Heart left ventricle (tissue), 16 donors: ENCODE measurements at regions not wholly inside any gene's neighbourhood (a gene's known extent, or its start where the extent isn't known, plus 50 kb on each side); places are given as distances from the start of the nearest gene placed in this dataset.

Experiments
- ATAC-seq, 4 donors: fragments of 200-7000 bp; cut with Tn5 transposase; one replicate each; pipeline ENCODE4 v1.9.1; 2020 to 2022; ENCODE audit warnings: moderate library complexity in 4 of 4, mild to moderate bottlenecking in 3 of 4, moderate number of reproducible peaks in 1 of 4
- DNase-seq, 5 donors: peaks; one replicate each; pipeline ENCODE4 v3.0.0-alpha.2; 2020
- H3K27ac ChIP-seq, 12 donors: fragments of 200-600 bp; sonication (generic) in 4 of 12; one replicate each; pipeline versions ENCODE4 v1.5.0 to v1.8.0; 2016 to 2022; ENCODE audit warnings: mild to moderate bottlenecking in 2 of 12
- H3K27me3 ChIP-seq, 9 donors: fragments of 200-600 bp; sonication (generic) in 2 of 9; one replicate each; pipeline versions ENCODE4 v1.5.1 to v1.8.0; 2016 to 2022; ENCODE audit warnings: mild to moderate bottlenecking in 3 of 9
- H3K36me3 ChIP-seq, 9 donors: fragments of 200-600 bp; sonication (generic) in 2 of 9; one replicate each; pipeline versions ENCODE4 v1.5.0 to v1.8.0; 2018 to 2022; ENCODE audit warnings: mild to moderate bottlenecking in 2 of 9
- H3K4me1 ChIP-seq, 12 donors: fragments of 200-600 bp; sonication (generic) in 4 of 12; one replicate each; pipeline versions ENCODE4 v1.5.0 to v1.8.0; 2016 to 2022; ENCODE audit warnings: mild to moderate bottlenecking in 3 of 12
- H3K4me3 ChIP-seq, 12 donors: fragments of 200-600 bp; sonication (generic) in 4 of 12; one replicate each; pipeline versions ENCODE4 v1.5.0 to v1.8.0; 2017 to 2022; ENCODE audit warnings: mild to moderate bottlenecking in 9 of 12, moderate library complexity in 4 of 12
- H3K9me3 ChIP-seq, 12 donors: fragments of 200-600 bp; sonication (generic) in 4 of 12; one replicate each; pipeline versions ENCODE4 v1.5.0 to v1.8.0; 2016 to 2022; ENCODE audit warnings: mild to moderate bottlenecking in 1 of 12
- POLR2A ChIP-seq, 2 donors: fragments of 450-650 bp; IDR thresholded peaks; one replicate each; pipeline ENCODE4 v1.6.1; 2017; ENCODE audit warnings: antibody characterized with exemption in 2 of 2, mild to moderate bottlenecking in 2 of 2, moderate library complexity in 2 of 2
- WGBS, 4 donors: extraction: QIAGEN DNeasy Blood & Tissue Kit in 2 of 4; methylation state at CpG; one replicate each; pipeline versions ENCODE4 v1.1.5 to v1.1.7; 2013 to 2018; 5-methylcytosine and 5-hydroxymethylcytosine counted together
- intact Hi-C, 10 donors: fragments of 100-400 bp; cut with DNase I; formaldehyde crosslinking; loops; one replicate each; pipeline versions ENCODE4 v1.11.1 to v1.14.2; 2022
- TF ChIP-seq, protein P1 (sequence below), 12 donors: fragments of 200-600 bp; sonication (generic) in 4 of 12; IDR thresholded peaks; one replicate each; pipeline versions ENCODE4 v1.5.0 to v1.8.0; 2018 to 2022; ENCODE audit warnings: antibody characterized with exemption in 12 of 12, mild to moderate bottlenecking in 5 of 12
- donor health status: ischemic (EF 13 %, LVEDD 7.1; RV severe dilation, severe dysfunction).
- donor health status: healthy with polysubstance abuse.
- donor health status: DM: no; HTN: yes; CAD: no.
- donor health status: DM: no; HTN: no; CAD: no.
- donor health status: ischemic (EF 25% LVEDD 6.9; RV normal size, moderate dysfunction).
- donor health status: ischemic (EF 25% LVEDD 5.7; RV mildly dilated, moderate dysfunction).
- donor health status: healthy.
- donor health status: DM: yes; HTN: yes; CAD: no.
- donor health status: ischemic (EF 35%, LVEDD 5.7; RV mildly dilated, moderate dysfunction).
- donor health status: nonischemic (EF 11% LVEDD 7.7; RV severe dilation, severe dysfunction).
- donor health status: DM: yes; HTN: yes; CAD: no.
- donor health status: PGD.
- donor health status: ischemic (EF 29% LVEDD 5.4; RV normal size, mild dysfunction).
- donor health status: nonischemic (EF 23%, LVEDD 6.1; RV moderate dilation, normal function).

DNA sequence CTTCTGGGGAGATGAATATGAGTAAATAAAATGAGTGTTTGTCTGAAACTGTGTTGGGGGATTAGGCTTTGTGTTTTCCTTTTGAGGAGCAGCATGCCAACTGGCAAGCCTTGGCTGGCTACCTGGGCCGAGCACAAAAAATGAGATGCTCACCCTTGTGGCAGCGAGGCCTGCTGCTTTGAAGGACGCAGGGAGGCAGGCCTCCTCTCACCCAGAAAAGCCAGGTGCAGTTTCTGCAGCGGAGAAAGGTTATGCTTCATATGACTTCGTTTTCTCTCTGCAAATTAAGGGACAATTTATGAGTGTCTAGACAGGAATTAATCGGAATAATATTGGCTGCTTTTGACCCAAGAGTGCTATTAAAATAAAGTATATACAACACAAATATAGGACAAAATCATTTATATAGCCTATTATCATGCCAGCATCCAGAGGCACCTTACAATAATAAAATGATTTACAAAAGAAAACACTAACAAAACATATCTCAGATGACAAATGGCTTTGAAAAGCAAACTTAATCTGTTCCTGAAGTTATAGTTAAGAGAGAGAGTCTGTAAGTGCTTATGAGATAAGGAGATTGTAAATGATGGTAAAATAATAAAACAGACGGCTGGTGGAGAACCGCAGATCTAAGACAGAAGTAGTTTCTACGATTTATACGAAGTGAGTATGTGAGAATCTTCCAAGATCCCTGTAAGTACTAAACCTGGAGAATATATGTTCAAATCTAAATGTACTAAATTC is 682.8 kb upstream of the NR2F2 start:
- ATAC-seq (no peak), DNase-seq (no peak)
- TF ChIP-seq, protein P1, sequence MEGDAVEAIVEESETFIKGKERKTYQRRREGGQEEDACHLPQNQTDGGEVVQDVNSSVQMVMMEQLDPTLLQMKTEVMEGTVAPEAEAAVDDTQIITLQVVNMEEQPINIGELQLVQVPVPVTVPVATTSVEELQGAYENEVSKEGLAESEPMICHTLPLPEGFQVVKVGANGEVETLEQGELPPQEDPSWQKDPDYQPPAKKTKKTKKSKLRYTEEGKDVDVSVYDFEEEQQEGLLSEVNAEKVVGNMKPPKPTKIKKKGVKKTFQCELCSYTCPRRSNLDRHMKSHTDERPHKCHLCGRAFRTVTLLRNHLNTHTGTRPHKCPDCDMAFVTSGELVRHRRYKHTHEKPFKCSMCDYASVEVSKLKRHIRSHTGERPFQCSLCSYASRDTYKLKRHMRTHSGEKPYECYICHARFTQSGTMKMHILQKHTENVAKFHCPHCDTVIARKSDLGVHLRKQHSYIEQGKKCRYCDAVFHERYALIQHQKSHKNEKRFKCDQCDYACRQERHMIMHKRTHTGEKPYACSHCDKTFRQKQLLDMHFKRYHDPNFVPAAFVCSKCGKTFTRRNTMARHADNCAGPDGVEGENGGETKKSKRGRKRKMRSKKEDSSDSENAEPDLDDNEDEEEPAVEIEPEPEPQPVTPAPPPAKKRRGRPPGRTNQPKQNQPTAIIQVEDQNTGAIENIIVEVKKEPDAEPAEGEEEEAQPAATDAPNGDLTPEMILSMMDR (IDR thresholded peaks at IDR 0.05), result no peak
- no peak for TF ChIP-seq POLR2A (IDR thresholded peaks at IDR 0.05)
- Histone ChIP-seq H3K4me1 (no peaks in the 10 kb centered on the region), H3K9me3 (no peaks in the 10 kb centered on the region), H3K4me3 (no peak overlapping the region), H3K27me3 (no peaks in the 10 kb centered on the region), H3K27ac (no peak overlapping the region), H3K36me3 (no peaks in the 10 kb centered on the region)
- 89 to 94% (median 91%) methylated on average over 10 of the region's 10 CpGs for WGBS, 4 donors
- intact Hi-C loops, result loop anchor here in 1 of 10 donors (5.0 kb wide), 1 partner anchor 265 kb away; no protein-coding TSS in a partner anchor

DNA sequence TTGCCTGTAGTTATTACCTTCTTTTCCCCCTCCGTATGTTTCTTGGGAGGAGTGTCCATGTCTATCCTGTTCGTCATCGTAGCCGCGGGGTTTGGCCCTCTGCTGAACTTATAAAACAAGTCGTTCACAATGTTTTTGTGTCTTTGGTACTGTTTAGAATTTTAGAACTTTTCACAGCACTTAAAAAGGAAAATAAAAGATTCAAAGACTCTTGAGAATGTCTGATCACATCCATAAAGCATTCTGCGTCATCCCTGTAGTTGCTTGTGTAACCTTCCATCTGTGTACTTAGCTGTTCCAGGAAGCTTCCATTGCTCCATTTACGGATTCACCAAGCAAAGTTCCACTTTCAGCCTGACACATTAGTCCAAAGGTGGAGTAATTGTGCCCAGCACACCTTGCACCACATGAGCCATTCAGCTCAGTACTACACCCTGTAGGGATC is 677.1 kb upstream of the NR2F2 start:
- H3K36me3 ChIP-seq, result no peaks in the 10 kb centered on the region
- H3K27me3 ChIP-seq, result no peaks in the 10 kb centered on the region
- ATAC-seq, result no peak
- DNase-seq, result no peak
- no peaks in the 10 kb centered on the region for H3K9me3 ChIP-seq
- H3K27ac ChIP-seq, result no peak overlapping the region
- no peak overlapping the region for H3K4me3 ChIP-seq
- intact Hi-C loops, result loop anchor here in 2 of 10 donors (10.0 kb wide), 2 partner anchors 191 to 909 kb away; no protein-coding TSS in a partner anchor
- WGBS, 4 donors, result 95 to 97% (median 96%) methylated on average over 8 of the region's 8 CpGs
- no peaks in the 10 kb centered on the region for H3K4me1 ChIP-seq
- no peak for TF ChIP-seq POLR2A (IDR thresholded peaks at IDR 0.05)
- TF ChIP-seq, protein P1 (IDR thresholded peaks at IDR 0.05), result no peak

DNA sequence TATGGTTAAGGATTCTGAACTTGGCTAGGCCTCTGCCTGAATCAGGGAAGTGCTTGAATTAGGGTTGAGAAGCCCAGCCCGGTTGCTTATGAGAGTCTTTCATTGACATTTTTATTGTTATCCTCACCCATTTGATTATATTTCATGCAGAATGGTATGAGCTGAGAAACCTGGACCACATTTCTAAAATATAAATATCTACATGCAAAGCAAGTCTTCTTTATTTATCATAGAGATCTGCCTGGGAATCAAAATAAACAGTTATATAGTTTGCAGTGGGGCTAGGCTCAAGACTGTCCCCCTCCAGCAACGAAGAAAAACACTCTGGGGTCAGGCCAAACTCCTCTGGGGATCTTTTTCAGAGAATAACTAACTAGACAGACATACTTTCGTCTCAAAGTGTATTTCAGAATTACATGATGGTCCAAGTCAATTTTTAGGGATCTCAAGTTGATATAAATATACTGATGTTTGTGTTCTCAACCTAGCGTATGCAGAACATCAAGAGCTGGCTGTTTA is 675.4 kb upstream of the NR2F2 start:
- Histone ChIP-seq H3K4me3 (no peak overlapping the region), H3K36me3 (no peaks in the 10 kb centered on the region), H3K27me3 (no peaks in the 10 kb centered on the region), H3K27ac (peak overlapping the region in 3 of 12 donors; percentile 30 to 40 (median 36)), H3K4me1 (no peaks in the 10 kb centered on the region), H3K9me3 (no peaks in the 10 kb centered on the region)
- intact Hi-C loops, result loop anchor here in 3 of 10 donors (5.0 to 10.0 kb wide), 3 partner anchors 187 to 910 kb away; no protein-coding TSS in a partner anchor
- DNase-seq (no peak), ATAC-seq (no peak)
- 67 to 81% (median 72%) methylated on average over 4 of the region's 4 CpGs for WGBS, 4 donors
- no peak for TF ChIP-seq POLR2A (IDR thresholded peaks at IDR 0.05)
- TF ChIP-seq, protein P1 (IDR thresholded peaks at IDR 0.05), result no peak

DNA sequence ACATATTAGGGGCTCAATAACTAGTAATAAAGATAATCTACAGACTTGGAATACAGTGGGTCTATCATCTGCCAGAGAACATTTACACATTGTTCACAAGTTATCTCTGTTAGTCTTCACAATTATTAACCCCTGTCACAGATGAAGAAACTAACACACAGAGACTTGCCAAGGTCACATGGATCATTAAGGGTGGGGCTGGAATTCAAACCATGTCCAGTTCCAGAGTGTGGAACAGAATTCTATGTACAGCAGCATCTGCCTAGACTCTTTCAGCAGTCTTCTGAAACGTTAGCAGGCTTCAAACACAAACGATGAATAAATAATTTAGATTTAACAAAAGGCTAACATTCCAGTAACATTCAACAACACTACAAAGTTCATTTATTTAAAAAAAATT is 673.9 kb upstream of the NR2F2 start:
- Histone ChIP-seq H3K36me3 (no peaks in the 10 kb centered on the region), H3K4me1 (no peaks in the 10 kb centered on the region), H3K27ac (peak overlapping the region in 1 of 12 donors; percentile 4), H3K27me3 (no peaks in the 10 kb centered on the region), H3K4me3 (no peak overlapping the region), H3K9me3 (no peaks in the 10 kb centered on the region)
- intact Hi-C loops, result loop anchor here in 3 of 10 donors (5.0 to 10.0 kb wide), 3 partner anchors 186 to 912 kb away; no protein-coding TSS in a partner anchor
- 82 to 87% (median 85%) methylated on average over 2 of the region's 2 CpGs for WGBS, 4 donors
- TF ChIP-seq, protein P1 (IDR thresholded peaks at IDR 0.05), result no peak
- TF ChIP-seq POLR2A (IDR thresholded peaks at IDR 0.05), result no peak
- ATAC-seq, result no peak
- no peak for DNase-seq
